HG03159 (cell line): ENCODE measurements at regions not wholly inside any gene's neighbourhood (a gene's known extent, or its start where the extent isn't known, plus 50 kb on each side); places are given as distances from the start of the nearest gene placed in this dataset.
"Not testable (repeated sequence)": the region's sequence is repeated elsewhere in the genome, so short reads cannot be mapped to it uniquely, and the experiment has no call there.

Experiments used
- ATAC-seq: cut with Tn5 transposase; IDR thresholded peaks from one replicate; pipeline ENCODE4 v1.9.1; 2021; ENCODE audit warnings: mild to moderate bottlenecking, moderate library complexity; ENCODE audit not compliant: unreplicated experiment

- ATAC-seq = no peak
These were observed 368.1 kb upstream of the KYNU start for GRCh38 chr2:142509401-142509800.

- ATAC-seq = no peak
These were observed 372.7 kb upstream of the KYNU start for GRCh38 chr2:142504754-142505153.

GRCh38 chr2:142502402-142502801, 371.6 kb upstream of the LRP1B start:
- no peak for ATAC-seq

- no peak for ATAC-seq
These were observed 364.3 kb upstream of the LRP1B start for GRCh38 chr2:142495141-142495540.

GRCh38 chr2:142489631-142490030, 358.8 kb upstream of the LRP1B start:
- ATAC-seq = not testable (repeated sequence)

GRCh38 chr2:142484111-142484510, 353.3 kb upstream of the LRP1B start:
- no peak for ATAC-seq

GRCh38 chr2:142483653-142484052, 352.8 kb upstream of the LRP1B start:
- no peak for ATAC-seq

GRCh38 chr2:142478206-142478605, 347.4 kb upstream of the LRP1B start:
- no peak for ATAC-seq

GRCh38 chr2:142472382-142472781, 341.6 kb upstream of the LRP1B start:
- ATAC-seq = no peak

GRCh38 chr2:142467321-142467720, 336.5 kb upstream of the LRP1B start:
- no peak for ATAC-seq

GRCh38 chr2:142463047-142463446, 332.2 kb upstream of the LRP1B start:
- no peak for ATAC-seq

GRCh38 chr2:142462306-142462705, 331.5 kb upstream of the LRP1B start:
- ATAC-seq = no peak

- ATAC-seq = no peak
These were observed 314.8 kb upstream of the LRP1B start for GRCh38 chr2:142445551-142446072.

- ATAC-seq = no peak
These were observed 314.2 kb upstream of the LRP1B start for GRCh38 chr2:142445023-142445422.

GRCh38 chr2:142435847-142436246, 305.0 kb upstream of the LRP1B start:
- ATAC-seq = no peak

GRCh38 chr2:142426064-142426463, 295.2 kb upstream of the LRP1B start:
- ATAC-seq = no peak

GRCh38 chr2:142425551-142425950, 294.7 kb upstream of the LRP1B start:
- no peak for ATAC-seq

GRCh38 chr2:142423603-142424002, 292.8 kb upstream of the LRP1B start:
- ATAC-seq = no peak

GRCh38 chr2:142422769-142423168, 292.0 kb upstream of the LRP1B start:
- no peak for ATAC-seq

GRCh38 chr2:142422041-142422440, 291.2 kb upstream of the LRP1B start:
- no peak for ATAC-seq

GRCh38 chr2:142418699-142419098, 287.9 kb upstream of the LRP1B start:
- ATAC-seq = not testable (repeated sequence)

GRCh38 chr2:142416996-142417395, 286.2 kb upstream of the LRP1B start:
- no peak for ATAC-seq

- no peak for ATAC-seq
These were observed 284.6 kb upstream of the LRP1B start for GRCh38 chr2:142415461-142415860.

GRCh38 chr2:142398212-142398611, 267.4 kb upstream of the LRP1B start:
- ATAC-seq = no peak
